ENCODE measurements at regions not wholly inside any gene's neighbourhood (a gene's known extent, or its start where the extent isn't known, plus 50 kb on each side); places are given as distances from the start of the nearest gene placed in this dataset.
A peak's percentile ranks its signal among the peaks of the same experiment; 100 is the strongest.
"Not testable (repeated sequence)": the region's sequence is repeated elsewhere in the genome, so short reads cannot be mapped to it uniquely, and the experiment has no call there.

GRCh38 chr9:134548618-134549017 is 93.0 kb upstream of the COL5A1 start:
- Histone ChIP-seq H3K4me1 (ENCODE audit: control insufficient read depth, insufficient read depth, low read length, poor library complexity, severe bottlenecking) (peaks cover 66% of the 10 kb centered on the region), H3K36me3 (ENCODE audit: control insufficient read depth, insufficient read depth, low read length) (no peaks in the 10 kb centered on the region), H3K9me3 (ENCODE audit: control insufficient read depth, low read length) (no peaks in the 10 kb centered on the region), H3K27ac (ENCODE audit: low read depth, low read length, severe bottlenecking) (no peak overlapping the region), H3K4me3 (ENCODE audit: extremely low read depth, insufficient read depth, low read length, poor library complexity, severe bottlenecking) (no peak overlapping the region)
- WGBS, 2 experiments (ENCODE audit: insufficient coverage in 2 of 2), result 91 to 92% methylated on average over 14 to 17 of the region's 17 CpGs

GRCh38 chr9:134549336-134549735 is 92.3 kb upstream of the COL5A1 start:
- Histone ChIP-seq H3K9me3 (ENCODE audit: control insufficient read depth, low read length) (no peaks in the 10 kb centered on the region), H3K36me3 (ENCODE audit: control insufficient read depth, insufficient read depth, low read length) (no peaks in the 10 kb centered on the region), H3K4me1 (ENCODE audit: control insufficient read depth, insufficient read depth, low read length, poor library complexity, severe bottlenecking) (peaks cover 68% of the 10 kb centered on the region), H3K4me3 (ENCODE audit: extremely low read depth, insufficient read depth, low read length, poor library complexity, severe bottlenecking) (no peak overlapping the region), H3K27ac (ENCODE audit: low read depth, low read length, severe bottlenecking) (no peak overlapping the region)
- 88 to 91% methylated on average over 13 of the region's 13 CpGs for WGBS, 2 experiments (ENCODE audit: insufficient coverage in 2 of 2)

- H3K4me3 ChIP-seq (ENCODE audit: extremely low read depth, insufficient read depth, low read length, poor library complexity, severe bottlenecking); H3K27ac ChIP-seq (ENCODE audit: low read depth, low read length, severe bottlenecking); H3K36me3 ChIP-seq (ENCODE audit: control insufficient read depth, insufficient read depth, low read length); H3K9me3 ChIP-seq (ENCODE audit: control insufficient read depth, low read length): not testable (repeated sequence)
- peaks cover 68% of the 10 kb centered on the region for H3K4me1 ChIP-seq (ENCODE audit: control insufficient read depth, insufficient read depth, low read length, poor library complexity, severe bottlenecking)
- 100% methylated on average over 2 of the region's 7 CpGs; no CpG with 5 or more reads in 1 of the 2 experiments for WGBS, 2 experiments (ENCODE audit: insufficient coverage in 2 of 2)
These were observed 91.5 kb upstream of the COL5A1 start for GRCh38 chr9:134550081-134550480.

- H3K4me3 ChIP-seq (ENCODE audit: extremely low read depth, insufficient read depth, low read length, poor library complexity, severe bottlenecking), result no peak overlapping the region
- 83 to 91% methylated on average over 8 to 10 of the region's 10 CpGs for WGBS, 2 experiments (ENCODE audit: insufficient coverage in 2 of 2)
- no peaks in the 10 kb centered on the region for H3K9me3 ChIP-seq (ENCODE audit: control insufficient read depth, low read length)
- H3K4me1 ChIP-seq (ENCODE audit: control insufficient read depth, insufficient read depth, low read length, poor library complexity, severe bottlenecking), result peaks cover 68% of the 10 kb centered on the region
- H3K27ac ChIP-seq (ENCODE audit: low read depth, low read length, severe bottlenecking), result no peak overlapping the region
- no peaks in the 10 kb centered on the region for H3K36me3 ChIP-seq (ENCODE audit: control insufficient read depth, insufficient read depth, low read length)
These were observed 91.0 kb upstream of the COL5A1 start for GRCh38 chr9:134550584-134550983.

GRCh38 chr9:134551176-134551575 is 90.4 kb upstream of the COL5A1 start:
- peak overlapping the region; percentile 81 for H3K27ac ChIP-seq (ENCODE audit: low read depth, low read length, severe bottlenecking)
- no peak overlapping the region for H3K4me3 ChIP-seq (ENCODE audit: extremely low read depth, insufficient read depth, low read length, poor library complexity, severe bottlenecking)
- peaks cover 66% of the 10 kb centered on the region for H3K4me1 ChIP-seq (ENCODE audit: control insufficient read depth, insufficient read depth, low read length, poor library complexity, severe bottlenecking)
- H3K36me3 ChIP-seq (ENCODE audit: control insufficient read depth, insufficient read depth, low read length), result no peaks in the 10 kb centered on the region
- 94% methylated on average over 23 of the region's 23 CpGs for WGBS, 2 experiments (ENCODE audit: insufficient coverage in 2 of 2)
- no peaks in the 10 kb centered on the region for H3K9me3 ChIP-seq (ENCODE audit: control insufficient read depth, low read length)

GRCh38 chr9:134551644-134552348 is 89.8 kb upstream of the COL5A1 start:
- no peaks in the 10 kb centered on the region for H3K36me3 ChIP-seq (ENCODE audit: control insufficient read depth, insufficient read depth, low read length)
- H3K27ac ChIP-seq (ENCODE audit: low read depth, low read length, severe bottlenecking), result peak overlapping the region; percentile 81
- WGBS, 2 experiments (ENCODE audit: insufficient coverage in 2 of 2), result 70 to 74% methylated on average over 14 to 16 of the region's 24 CpGs
- no peaks in the 10 kb centered on the region for H3K9me3 ChIP-seq (ENCODE audit: control insufficient read depth, low read length)
- H3K4me1 ChIP-seq (ENCODE audit: control insufficient read depth, insufficient read depth, low read length, poor library complexity, severe bottlenecking), result peaks cover 68% of the 10 kb centered on the region
- H3K4me3 ChIP-seq (ENCODE audit: extremely low read depth, insufficient read depth, low read length, poor library complexity, severe bottlenecking), result no peak overlapping the region

DNA sequence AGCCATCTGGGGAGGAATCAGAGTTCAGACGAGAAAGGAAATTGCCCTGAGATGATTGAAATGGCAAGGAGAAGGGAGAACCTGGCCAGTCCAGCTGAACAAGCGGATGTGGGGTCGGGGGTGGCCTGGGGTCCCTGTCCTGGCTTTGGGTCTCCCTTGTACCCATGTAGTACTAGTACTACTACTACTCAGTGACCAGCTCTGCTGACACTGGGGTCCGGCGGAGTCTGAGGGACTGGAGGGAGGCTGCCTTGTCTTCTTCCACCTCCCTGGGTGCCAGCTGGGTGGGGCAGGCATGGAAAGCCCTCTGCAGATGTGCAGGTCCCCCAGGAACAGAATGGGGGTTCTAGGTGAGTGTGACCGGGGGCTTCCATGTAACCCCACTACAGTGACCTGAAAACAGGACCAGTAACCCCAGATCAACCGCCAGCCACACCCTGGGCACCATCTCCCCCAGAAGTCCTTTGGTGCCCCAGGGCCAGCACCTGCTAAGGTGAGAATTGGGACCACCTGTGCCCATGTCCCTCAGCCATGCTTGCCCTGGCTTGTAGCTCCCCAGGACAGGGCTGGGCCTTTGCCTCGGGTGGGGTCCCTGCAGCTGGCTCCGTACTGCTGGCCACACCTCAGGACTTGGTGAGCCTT is 89.1 kb upstream of the COL5A1 start:
- peak overlapping the region; percentile 81 for H3K27ac ChIP-seq (ENCODE audit: low read depth, low read length, severe bottlenecking)
- no peak overlapping the region for H3K4me3 ChIP-seq (ENCODE audit: extremely low read depth, insufficient read depth, low read length, poor library complexity, severe bottlenecking)
- H3K4me1 ChIP-seq (ENCODE audit: control insufficient read depth, insufficient read depth, low read length, poor library complexity, severe bottlenecking), result peaks cover 63% of the 10 kb centered on the region
- WGBS, 2 experiments (ENCODE audit: insufficient coverage in 2 of 2), result 73 to 93% methylated on average over 5 to 6 of the region's 9 CpGs
- no peaks in the 10 kb centered on the region for H3K36me3 ChIP-seq (ENCODE audit: control insufficient read depth, insufficient read depth, low read length)
- no peaks in the 10 kb centered on the region for H3K9me3 ChIP-seq (ENCODE audit: control insufficient read depth, low read length)

DNA sequence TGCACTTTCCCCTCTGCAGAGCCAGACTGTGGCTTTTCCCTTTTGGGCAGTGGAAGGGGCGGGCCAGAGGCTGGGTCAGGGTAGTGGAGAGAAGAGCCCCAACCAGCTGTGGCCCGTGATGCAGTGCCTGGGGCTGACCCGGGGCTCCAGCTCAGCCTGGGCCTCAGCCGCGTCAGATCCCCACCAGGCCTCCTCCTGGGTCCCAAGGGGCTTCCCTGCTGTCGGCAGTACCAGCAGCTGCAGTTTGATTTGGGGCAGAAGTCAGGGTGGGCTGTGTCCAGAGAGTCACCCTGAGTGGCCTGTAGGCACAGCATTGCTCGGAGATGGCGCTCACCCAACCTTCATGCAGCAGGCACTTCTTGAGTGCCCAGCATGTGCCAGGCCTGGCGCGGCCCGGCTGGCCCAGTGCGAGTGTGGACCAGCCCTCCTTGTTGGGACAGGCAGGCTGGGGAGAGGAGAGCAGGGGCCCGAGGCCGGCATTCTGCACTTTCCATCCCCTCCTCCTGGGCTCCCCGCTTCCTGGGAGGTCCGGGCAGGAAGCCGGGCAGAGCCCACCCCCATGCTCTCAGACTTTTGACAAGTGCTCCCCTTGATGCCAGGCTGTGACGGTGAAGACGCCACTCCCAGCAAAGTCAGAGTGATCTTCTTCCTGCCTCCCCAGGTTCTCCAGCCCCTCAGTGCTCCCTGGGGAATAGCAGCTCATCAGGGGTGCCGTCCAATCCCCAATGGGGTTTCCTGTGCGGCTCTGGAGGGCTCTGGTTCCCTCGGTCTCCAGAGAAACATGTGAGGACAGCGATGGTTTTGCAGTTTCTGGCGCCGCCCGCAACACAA is 88.3 kb upstream of the COL5A1 start:
- peaks cover 59% of the 10 kb centered on the region for H3K4me1 ChIP-seq (ENCODE audit: control insufficient read depth, insufficient read depth, low read length, poor library complexity, severe bottlenecking)
- 77 to 84% methylated on average over 20 to 22 of the region's 26 CpGs for WGBS, 2 experiments (ENCODE audit: insufficient coverage in 2 of 2)
- peak overlapping the region; percentile 81 for H3K27ac ChIP-seq (ENCODE audit: low read depth, low read length, severe bottlenecking)
- no peaks in the 10 kb centered on the region for H3K9me3 ChIP-seq (ENCODE audit: control insufficient read depth, low read length)
- H3K36me3 ChIP-seq (ENCODE audit: control insufficient read depth, insufficient read depth, low read length), result no peaks in the 10 kb centered on the region
- no peak overlapping the region for H3K4me3 ChIP-seq (ENCODE audit: extremely low read depth, insufficient read depth, low read length, poor library complexity, severe bottlenecking)

DNA sequence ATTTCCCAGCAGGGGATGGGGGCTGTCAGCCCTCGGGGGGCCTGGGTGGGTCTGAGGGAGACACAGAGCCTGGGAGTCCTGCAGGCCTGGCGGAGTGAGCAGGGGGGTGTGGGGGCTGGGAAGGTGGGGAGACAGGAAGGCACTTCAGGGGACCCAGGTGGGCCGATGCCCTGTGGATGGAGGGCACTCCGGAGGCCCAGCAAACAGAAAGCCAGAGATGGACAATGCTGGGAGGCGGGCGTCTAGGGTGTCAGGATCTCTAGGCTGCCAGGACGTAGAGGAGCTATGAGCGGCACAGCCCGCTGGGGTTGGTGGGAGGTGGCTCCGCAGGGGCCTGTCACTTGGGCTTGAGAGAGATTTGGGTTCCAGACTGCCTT is 87.6 kb upstream of the COL5A1 start:
- no peak overlapping the region for H3K27ac ChIP-seq (ENCODE audit: low read depth, low read length, severe bottlenecking)
- no peak overlapping the region for H3K4me3 ChIP-seq (ENCODE audit: extremely low read depth, insufficient read depth, low read length, poor library complexity, severe bottlenecking)
- H3K9me3 ChIP-seq (ENCODE audit: control insufficient read depth, low read length), result no peaks in the 10 kb centered on the region
- H3K4me1 ChIP-seq (ENCODE audit: control insufficient read depth, insufficient read depth, low read length, poor library complexity, severe bottlenecking), result peaks cover 59% of the 10 kb centered on the region
- no peaks in the 10 kb centered on the region for H3K36me3 ChIP-seq (ENCODE audit: control insufficient read depth, insufficient read depth, low read length)
- WGBS, 2 experiments (ENCODE audit: insufficient coverage in 2 of 2), result 91% methylated on average over 8 to 9 of the region's 10 CpGs

GRCh38 chr9:134554373-134555093 is 87.1 kb upstream of the COL5A1 start:
- WGBS, 2 experiments (ENCODE audit: insufficient coverage in 2 of 2), result 85 to 88% methylated on average over 21 to 22 of the region's 22 CpGs
- Histone ChIP-seq H3K4me3 (ENCODE audit: extremely low read depth, insufficient read depth, low read length, poor library complexity, severe bottlenecking) (no peak overlapping the region), H3K9me3 (ENCODE audit: control insufficient read depth, low read length) (no peaks in the 10 kb centered on the region), H3K4me1 (ENCODE audit: control insufficient read depth, insufficient read depth, low read length, poor library complexity, severe bottlenecking) (peaks cover 59% of the 10 kb centered on the region), H3K36me3 (ENCODE audit: control insufficient read depth, insufficient read depth, low read length) (no peaks in the 10 kb centered on the region), H3K27ac (ENCODE audit: low read depth, low read length, severe bottlenecking) (no peak overlapping the region)
